ENCODE measurements at regions not wholly inside any gene's neighbourhood (a gene's known extent, or its start where the extent isn't known, plus 50 kb on each side); places are given as distances from the start of the nearest gene placed in this dataset.

DNA sequence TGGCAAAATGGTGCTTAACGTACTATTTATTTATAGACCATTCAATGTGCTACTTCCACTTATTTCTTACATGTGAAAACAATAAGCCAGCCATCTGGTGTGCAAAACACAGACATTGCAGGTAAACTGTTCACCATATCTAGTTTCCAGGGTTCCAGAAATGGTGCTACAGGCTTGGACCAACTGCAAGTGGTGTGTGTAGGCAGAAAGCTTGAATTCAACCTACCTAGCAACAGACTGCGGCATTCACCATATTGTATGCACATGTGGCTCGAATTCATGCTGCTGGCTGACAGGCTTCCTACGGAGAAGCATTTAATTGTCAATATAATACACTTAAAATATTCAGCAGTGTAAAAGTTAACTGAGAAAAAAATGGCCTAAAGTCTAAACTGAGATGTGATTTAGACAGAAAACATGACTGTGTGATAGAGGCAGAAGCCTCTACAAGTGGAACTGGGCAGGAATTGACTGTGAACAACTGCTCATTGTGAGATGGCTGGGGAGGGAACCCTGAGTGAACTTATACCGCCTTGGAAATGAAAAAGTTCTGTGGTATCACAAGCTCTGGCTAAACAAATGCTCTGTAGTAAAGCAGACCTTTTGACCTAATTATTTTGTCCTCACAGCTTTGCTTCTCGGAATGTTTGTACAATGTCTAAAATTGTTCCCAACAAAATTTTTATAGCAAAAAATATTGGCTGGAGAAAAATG, 434.7 kb downstream of the GRIA2 start:
- DNase-seq: no peak

DNA sequence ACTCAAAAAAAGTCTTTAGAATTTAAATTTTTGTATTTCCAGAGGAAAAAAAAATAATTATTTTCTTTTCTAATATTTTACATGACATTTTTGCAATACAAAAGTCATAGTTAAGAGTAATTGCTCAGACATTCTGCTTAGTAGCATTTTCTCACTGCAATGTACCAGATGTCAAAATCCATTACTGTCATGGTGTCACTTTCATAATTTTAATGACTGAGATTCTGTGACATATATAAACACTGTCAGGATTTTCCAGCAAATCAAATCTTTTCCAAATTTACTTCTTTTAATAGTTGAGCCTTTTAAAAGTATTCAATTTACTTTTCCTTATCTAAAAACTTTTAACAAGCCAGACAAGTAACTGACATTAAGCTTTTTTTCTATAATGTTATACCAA, 422.7 kb downstream of the GRIA2 start:
- no peak for DNase-seq

DNA sequence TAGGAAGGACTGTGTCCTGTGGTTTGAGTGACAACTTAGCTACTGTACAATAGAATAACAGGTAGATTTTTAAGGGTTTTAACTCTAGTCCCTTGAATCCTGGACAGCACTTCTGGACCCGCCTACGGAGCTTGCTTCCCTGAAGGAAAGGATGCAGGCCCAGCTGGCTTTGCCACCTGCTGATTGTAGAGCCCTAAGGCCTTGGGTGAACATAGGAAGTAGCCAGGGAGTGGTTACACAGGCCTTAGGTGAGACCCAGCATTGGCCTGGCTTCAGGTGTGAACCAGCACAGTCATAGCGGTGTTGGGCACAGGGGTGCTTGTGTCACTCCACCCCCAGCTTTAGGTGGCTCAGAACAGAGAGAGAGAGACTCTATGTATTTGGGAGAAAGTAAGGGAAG, 413.5 kb downstream of the GRIA2 start:
- no peak for DNase-seq

DNA sequence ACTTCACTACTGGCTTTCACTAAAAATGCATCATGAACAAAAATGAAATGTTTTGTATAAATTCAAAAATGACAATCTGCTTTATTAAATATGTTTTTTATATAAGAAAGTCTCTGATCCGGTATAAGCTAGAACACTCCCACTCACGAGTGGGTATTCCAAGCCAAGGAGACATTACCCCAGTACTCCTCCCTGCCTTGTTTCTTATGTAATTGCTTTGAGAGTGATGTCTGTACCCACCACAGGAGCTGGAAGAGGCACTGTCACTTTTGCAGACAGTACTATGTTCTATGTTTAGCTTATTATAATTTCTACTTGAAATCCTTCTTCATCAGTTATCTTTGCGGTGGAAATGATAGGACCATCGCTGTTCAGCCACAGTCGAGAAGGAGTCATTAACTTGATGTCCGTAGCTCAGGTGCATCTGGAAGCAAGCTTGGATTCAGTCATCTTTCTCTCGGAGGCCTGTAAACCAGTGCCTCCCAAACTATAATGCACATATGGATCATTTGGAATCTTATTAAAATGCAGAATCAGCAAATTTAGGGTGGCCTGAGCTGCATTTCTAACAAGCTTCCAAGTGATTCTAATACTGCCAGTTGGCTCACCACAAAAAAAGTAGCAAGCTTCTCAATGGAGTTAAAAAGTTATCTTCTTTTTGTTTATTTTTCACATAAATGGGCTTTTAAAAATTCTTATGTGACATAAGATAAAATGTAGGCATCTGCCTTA, 396.4 kb downstream of the GRIA2 start:
- no peak for DNase-seq

DNA sequence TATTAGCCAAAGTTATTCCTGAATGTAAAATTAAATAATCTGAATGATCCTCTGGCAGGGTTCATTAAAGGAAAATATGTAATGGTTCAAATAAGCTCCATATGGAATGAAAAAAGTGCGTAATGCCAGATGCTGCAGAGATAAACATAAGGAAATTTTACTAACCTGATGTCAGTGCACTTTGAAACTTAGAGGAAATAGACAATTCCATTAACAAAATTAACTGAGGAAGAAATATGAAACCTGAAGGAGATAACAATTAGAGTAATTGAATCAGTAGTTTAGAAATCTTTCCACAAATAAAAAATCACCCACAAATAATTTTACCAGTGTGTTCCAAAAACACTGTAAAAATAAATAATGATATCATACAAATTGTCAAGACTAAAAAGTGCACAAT, 387.5 kb downstream of the GRIA2 start:
- no peak for DNase-seq

DNA sequence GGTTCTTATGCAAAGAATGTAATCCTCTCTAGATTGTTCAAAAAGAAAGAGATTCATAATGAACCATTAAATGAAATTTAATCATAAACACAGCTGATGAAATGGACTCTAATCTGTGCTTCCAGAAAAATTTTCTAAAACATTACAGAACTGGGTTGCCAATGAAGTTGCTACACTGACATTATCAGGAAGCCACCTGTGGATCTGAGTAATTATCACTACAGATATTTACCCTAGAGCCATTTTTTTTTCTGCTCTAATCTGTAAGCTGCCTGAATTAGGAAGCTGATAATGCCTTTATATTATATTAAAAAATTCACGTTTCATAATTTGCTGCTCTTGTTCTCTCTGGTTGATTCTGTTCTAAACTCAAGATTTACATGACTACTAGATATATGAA, 380.1 kb downstream of the GRIA2 start:
- DNase-seq: no peak

DNA sequence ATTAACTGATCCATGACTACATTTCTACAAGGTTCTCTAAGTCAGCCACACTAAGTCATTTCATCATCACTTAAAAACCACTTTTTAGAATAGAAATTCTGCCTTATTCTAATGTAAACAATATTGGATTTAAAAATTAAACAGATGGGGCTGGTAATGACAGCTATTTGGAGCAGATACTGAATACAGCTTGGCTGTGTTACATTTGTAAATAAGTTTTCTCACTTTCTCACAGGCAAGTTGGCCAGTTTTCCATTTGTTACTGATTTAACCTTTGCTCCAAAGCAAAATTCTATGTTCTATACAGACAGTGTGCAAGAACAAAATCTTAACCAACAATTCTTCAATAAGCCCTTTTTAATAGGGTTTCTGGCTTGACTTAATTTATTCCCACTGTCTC, 370.7 kb downstream of the GRIA2 start:
- DNase-seq: no peak

DNA sequence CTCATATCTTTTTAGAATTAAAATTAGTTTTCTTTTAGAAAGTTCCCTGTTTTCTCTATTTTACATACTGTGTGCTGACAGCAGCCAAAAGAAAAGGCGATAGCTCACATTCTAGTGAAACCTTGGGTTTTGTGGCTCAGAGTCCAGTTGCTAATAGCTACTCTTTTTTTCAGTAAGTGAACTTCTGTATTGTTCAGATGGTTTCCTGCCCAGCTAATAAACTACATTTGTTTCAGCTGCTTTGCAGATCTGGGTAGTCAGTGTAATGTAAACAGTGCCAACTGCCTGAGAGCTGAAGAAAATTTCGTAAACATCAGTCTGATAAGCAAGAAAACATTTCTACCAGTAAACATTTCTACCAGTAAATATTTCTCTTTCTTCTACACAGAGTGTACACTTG, 370.2 kb downstream of the GRIA2 start:
- no peak for DNase-seq

DNA sequence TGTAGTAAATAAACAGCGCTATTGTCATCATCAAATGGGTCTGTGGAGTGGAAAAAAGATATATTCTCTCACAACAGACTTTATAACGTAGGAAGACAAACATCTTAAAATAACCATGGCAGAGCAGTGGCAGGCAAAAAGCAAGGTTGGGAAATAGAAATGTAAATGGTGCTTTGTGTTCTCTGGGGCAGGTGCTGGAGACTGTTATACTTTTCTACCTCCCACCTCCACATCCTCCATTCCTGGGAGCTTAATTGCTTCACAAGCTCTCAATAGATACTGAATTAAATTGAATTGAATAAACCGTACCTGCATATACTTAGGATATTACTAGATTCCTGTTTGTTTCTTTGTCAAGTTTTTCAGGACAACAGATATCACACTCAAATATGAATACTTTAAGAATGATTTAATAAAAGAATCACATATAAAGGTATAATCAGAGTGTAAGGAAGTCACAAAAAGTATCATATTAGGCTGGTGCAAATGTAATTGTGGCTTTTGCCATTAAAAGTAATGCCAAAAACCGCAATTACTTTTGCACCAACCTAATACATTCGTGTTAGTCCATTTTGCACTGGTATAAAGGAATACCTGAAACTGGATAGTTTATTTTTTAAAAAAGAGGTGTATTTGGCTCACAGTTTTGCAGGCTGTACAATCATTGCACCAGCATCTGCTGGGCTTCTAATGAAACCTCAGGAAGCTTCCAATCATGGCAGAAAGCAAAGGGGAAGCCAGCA, 367.3 kb downstream of the GRIA2 start:
- DNase-seq: no peak

DNA sequence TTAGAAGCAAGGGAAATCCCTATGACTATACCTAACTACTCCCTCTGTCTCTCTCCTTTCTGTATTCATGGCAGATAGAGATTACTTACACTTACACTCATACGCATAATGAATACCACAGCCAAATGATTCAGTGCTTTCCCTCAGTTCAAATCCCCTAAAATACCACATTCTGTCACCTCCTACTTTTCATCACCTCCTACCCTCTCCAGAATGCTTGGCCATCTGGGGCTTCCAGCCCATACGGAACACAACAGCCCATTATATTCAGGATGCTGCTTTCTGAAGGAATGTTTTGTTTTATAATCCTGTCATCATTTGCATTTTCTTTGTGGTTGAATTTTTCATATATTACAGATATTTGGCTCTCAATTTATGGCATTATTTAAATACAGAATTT, 361.6 kb downstream of the GRIA2 start:
- no peak for DNase-seq

DNA sequence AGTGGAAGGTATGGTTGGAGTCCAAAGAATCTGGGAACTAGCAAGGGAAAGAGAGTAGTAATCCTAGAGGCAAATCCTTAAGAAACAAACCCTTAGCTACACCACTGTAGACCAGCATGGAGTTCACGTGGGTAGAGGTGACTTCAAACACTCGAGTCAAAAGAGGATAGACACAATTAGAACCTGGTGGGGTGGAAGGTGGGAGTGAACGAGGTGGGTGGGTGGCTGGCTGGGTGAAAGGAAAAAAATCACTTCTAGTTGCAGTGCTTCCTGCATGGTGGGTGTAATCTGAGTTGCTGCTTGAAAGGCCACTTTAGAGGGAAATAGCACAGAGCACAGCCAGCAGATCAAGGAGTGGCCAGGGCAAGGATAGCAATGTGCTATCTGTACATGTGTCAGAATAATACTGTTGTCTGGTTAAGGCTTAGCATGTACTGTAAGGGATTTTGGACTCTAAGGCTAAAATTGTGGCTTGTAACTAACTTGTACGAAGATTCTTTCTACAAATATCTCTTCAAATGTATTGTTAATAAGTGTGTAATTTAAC, 356.2 kb downstream of the GRIA2 start:
- DNase-seq: no peak

DNA sequence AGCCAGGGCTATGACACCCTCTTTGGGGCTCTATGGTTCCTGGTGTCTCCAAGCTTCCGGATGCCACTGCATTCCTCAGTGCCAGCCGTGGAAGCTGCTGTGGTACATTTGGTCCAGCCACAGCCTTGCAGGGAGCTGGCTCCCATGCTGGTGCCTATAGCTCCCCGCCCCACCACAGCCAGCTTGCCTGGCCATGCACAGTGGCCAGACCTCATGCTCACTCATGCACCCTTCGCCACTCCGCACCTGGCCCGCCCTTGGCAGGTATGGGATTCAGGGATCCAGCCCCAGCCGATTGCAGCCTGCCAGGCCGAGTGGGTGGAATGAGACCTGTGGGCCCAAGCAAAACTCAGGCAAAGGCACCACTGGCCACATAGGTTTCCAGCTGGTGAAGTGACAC, 354.8 kb downstream of the GRIA2 start:
- DNase-seq: no peak

DNA sequence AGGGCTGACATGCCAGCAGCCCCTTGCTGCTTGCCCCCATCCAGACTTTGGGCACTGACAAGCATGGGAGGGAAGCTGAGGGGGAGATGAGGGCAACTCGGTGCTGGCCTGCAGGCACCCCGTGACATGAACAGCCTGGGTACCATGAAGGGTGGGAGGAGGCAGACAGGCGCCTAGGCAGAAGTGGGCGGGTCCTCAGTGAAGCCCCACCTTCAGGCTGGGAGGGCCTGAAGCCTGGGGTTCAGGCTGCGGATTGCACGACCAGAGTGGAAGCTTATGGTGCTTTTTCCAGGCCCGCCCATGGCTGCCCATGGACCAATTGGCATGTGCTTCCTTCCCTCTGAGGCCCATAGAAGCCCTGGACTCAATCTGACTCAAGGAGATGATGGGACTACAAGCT, 354.1 kb downstream of the GRIA2 start:
- no peak for DNase-seq

DNA sequence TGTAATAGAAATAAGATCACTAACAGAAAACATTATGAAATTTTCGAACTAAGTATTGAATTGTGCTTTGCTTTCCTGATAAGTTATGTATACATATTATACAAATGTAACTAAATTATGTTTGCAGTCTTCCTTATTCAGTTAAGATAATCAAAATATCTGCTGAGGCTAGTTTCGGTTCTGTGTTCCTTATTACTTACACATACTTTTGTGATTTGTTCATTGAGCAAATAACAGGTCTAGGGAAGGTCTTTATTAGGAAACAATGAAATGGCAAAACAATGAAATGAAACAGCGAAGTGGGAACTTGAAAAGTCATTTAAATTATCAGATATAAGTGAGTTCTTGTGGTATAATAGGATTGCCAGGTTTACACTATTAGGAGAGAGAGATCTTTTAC, 352.4 kb downstream of the GRIA2 start:
- DNase-seq: no peak

DNA sequence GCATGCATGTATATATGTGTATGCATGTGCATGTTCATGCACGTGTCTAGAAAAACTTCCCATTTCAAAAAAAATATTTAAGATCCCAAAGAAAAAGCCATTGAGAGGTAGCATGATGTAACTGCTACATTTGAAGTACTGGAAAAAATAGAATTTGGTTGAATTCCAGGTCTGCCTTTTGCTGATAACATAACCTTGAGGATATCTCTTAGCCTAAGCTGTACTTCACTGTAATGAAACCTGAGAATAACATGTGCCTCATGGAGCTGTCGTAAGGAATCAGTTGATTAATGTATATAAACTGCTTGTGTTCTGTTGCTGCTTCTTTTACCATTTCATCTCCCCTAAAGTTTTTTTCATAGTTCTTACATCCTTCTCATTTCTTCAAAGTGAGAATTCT, 351.8 kb downstream of the GRIA2 start:
- DNase-seq: no peak

DNA sequence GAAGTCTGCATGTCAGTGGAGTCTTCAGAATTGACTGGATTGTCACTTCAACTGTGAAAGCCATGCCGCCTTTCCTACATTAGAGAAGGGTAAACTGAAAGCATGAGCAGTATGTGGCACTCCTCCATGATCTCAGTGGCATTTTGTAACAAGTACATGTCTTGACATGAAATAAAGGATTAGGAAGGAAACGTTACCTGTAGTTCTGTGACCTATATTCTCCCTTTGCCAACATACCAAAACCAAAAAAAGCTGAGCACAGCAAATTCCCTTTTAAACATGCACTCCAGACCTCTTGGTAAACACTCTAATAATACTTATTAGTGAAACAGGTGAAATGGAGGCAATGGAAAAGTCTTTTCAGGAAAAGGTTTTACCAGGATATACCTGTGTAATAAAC, 344.2 kb downstream of the GRIA2 start:
- no peak for DNase-seq

DNA sequence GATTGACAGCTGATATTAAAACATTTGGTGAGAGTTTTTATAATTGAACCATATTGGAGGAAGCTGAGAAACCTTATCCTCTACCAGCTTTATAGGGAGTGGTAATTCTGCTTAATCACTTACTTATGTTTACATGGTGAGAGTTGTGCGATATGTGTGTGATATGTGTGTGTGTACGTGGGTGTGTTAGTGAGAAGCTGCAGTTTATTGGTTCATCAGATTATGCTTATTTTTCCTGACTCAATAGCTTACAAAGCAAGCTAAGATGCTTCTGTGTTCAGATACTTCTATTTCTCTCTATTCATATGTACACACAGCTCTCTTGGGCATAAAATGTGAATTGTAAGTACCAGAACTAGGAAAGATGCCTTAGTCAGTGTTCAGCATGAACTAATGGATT, 343.7 kb downstream of the GRIA2 start:
- no peak for DNase-seq

DNA sequence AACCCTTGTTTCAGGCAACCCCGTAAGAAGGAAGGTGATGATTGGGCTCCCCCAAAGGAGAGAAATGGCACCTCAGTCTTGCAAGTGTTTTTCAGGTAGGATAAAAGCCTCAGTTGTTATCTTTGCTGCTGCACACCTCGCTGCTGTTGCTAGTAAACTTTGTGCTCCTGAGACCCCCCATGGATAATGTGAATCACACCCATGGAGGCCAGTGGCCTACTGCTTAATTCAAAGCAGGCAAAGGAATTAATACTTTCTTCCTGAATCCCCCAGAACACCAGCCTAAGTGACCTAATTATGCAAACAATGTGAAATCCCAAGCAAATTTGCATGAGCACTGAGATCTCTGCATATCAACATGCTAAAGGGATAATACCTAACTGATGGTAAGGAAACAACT, 337.5 kb downstream of the GRIA2 start:
- DNase-seq: no peak

DNA sequence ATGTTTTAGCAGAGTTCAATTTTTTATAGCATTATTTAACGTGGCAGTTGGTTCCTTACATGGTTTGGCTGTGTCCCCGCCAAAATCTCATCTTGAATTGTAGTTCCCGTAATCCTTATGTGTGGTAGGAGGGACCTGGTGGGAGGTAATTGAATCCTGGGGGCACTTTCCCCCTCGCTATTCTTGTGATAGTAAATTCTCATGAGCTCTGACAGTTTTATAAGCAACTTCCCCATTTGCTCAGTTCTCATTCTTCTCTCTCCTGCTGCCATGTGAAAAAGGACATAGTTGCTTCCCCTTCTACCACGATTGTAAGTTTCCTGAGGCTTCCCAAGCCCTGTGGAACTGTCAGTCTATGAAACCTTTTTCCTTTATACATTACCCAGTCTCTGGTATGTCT, 329.5 kb downstream of the GRIA2 start:
- DNase-seq: no peak

DNA sequence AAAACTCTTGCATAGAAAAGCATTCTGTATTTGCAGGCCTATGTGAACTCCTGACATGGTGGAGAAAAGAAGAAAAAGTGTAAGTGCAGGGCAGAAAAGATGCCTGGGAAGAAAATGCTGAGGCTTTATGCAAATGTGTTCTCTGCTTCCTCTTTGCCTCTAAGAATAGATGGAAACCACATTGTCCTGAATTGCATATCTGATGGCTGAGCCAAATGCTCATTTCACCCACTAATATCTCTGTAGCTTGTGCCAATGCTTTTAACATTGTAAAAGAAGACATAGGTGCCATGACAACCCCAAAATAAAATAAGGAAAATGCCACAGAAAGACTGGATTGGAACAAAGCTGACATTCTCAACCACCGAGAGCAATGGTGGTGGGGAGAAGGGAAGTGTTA, 307.4 kb downstream of the GRIA2 start:
- DNase-seq: no peak

DNA sequence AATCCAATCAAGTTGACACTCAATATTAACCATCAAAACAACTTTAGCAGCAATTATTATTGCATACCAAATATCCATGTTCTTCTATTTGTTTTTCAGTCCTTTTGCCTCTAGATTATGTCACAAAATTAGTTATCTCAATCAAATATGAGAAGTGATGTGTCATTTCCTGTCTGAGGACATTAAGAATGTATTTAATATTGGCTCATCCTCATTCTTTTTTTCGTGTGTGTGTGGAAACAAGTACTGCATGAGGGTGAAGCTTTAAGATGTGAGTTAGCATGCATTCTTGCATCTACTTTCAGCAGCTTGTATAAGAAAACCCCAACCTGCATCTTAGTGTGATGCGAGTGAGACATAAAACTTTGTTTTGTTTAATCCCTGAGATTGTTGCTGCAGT, 301.4 kb downstream of the GRIA2 start:
- DNase-seq: no peak

DNA sequence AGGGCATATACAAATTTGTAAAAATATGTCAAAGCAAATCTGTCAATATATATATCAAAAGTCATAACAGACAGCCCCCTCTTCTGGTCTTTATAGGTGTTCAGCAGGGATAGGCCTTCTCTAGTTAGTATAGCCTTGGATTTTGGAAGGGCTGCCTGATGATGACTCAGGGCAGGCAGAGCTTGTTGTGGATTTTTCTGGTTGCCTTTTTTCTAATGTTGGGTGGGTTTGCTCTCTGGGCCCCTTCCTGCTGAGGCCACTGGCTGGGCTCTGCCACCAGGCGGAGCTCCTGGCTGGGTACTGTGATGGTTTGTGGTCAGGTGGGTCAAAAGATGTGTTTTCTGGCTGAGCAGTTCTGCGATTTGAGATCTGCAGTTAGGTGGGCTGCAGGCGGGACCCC, 294.2 kb downstream of the GRIA2 start:
- DNase-seq: peak; percentile 4

DNA sequence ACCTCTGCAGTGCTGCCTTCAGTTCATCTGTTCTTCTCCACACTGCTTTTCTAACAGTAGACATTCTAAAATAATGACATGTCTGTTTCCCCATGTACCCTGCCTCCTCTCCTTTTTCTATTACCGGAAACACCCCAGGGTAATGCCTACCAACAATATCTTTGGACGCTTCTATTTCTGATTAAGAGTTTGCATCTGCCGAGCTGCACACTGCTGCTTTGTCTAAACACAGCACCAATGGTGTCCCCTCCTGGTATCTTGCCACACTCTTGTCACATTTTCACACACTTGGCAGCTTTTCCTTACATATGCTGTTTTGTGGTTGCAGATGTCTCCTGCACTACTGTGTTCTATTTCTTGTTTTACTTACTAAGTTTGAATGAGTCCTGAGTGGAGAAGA, 288.8 kb downstream of the GRIA2 start:
- no peak for DNase-seq

DNA sequence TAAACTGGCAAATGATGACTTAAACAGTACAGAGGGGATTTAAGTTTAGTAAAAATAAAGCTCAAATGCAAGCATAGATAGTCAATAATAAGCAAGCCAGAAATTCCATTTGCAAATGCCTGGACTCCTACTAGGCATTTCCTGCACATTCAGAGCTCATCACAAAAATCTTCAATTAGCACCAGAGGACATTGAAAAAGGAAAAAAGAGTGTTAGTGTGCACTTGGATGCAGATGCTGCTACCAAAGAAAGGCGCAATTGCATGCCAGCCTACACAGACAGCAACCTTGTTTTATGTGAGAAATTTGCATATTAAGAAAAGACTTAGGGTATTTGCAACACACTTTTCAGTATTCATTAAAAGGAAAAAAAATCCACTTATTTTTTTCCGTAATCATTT, 282.1 kb downstream of the GRIA2 start:
- no peak for DNase-seq

Data from NCI-H748 treated with DMSO at 0.1 percent for 48 hours (cell line).